ENCODE measurements at regions not wholly inside any gene's neighbourhood (a gene's known extent, or its start where the extent isn't known, plus 50 kb on each side); places are given as distances from the start of the nearest gene placed in this dataset.
"Not testable (repeated sequence)": the region's sequence is repeated elsewhere in the genome, so short reads cannot be mapped to it uniquely, and the experiment has no call there.

GRCh38 chr11:37322333-37323194 is 724.5 kb upstream of the RAG2 start:
- DNase-seq (ENCODE audit: low read depth): no peak

- DNase-seq (ENCODE audit: low read depth): peak; percentile 37
Measured at GRCh38 chr11:37320921-37321320, 722.9 kb upstream of the RAG2 start.

- DNase-seq (ENCODE audit: low read depth): no peak
Measured at GRCh38 chr11:37317803-37318202, 719.8 kb upstream of the RAG2 start.

DNA sequence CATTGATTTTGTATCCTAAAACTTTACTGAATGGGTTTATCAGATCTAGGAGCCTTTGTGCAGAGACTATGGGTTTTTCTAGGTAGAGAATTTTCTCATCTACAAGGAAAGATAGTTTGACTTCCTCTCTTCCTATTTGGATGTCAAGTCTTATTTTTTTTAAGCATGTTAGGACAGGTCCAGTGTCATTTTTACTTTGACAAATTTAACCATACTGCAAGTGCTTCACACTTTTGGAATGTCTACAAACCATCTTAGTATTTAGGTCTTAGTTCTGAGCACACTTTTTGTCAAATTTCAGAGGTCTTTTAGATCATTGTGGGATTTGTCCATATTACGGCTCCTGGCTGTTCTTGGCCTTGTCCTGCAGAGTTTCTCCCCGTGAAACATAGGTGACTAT is 715.2 kb upstream of the RAG2 start:
- no peak for DNase-seq (ENCODE audit: low read depth)

DNA sequence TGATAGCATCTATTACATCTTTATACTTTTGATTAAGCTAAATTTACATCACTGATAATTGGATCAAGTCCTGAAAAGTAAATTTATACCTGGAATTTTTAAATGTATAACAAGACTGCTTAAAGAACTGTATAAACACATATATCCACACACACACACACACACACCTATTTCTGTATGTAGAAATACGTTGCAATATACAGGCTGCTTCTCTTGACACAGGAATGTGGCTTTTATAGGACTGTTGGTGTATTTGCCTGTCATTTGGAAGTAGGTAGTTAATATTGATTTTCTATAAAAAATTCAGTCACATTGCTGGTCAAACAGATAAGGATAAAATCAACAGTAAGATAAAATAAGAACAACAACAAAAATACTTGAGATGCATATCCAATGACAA is 708.5 kb upstream of the RAG2 start:
- no peak for DNase-seq (ENCODE audit: low read depth)

DNA sequence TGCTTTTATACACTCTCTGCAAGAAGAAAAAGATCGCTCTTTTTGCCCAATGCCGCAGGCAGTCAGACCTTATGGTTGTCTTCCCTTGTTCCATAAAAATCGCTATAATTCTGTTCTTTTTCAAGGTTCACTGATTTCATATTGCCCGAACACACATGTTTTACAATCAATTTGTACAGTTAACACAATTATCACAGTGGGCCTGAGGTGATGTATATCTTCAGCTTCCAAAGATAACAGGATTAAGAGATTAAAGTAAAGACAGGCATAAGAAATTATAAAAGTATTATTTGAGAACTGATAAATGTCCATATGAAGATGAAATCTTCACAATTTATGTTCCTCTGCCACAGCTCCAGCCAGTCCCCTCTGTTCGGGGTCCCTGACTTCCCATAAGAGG is 703.4 kb upstream of the RAG2 start:
- DNase-seq (ENCODE audit: low read depth): not testable (repeated sequence)

DNA sequence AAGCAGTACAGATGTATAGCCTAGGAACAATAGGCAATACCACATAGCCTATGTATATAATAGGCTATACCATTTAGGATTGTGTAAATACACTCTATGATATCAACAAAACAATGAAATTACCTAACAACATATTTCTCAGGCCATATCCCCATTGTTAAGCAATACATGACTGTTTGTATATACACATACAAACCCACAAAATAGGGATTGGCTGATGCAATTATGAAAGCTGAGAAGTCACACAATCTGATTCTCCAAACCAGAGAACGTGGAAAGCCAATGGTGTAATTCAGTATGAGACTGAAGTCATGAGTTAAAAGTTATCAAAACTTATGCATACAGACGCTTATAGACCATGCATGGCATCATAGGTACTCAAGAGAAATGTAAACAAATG is 700.1 kb upstream of the RAG2 start:
- no peak for DNase-seq (ENCODE audit: low read depth)

DNA sequence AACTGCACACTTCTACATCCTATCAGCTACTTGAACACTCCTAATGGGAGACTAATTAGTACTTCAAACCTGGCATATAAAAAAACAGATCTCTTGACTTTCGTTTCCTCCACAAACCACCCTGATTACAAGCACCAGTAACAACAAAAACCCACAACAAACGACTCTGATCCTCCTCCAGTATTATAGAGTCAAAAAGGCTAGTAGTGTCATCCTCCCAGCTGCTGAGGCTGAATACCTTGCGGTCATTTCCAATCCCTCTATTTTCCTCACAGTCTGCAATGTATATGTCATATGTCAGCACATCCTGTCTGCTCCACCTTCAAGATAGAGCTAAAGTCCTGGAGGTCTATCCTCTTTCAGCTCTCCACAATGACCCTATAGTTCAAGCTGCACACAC is 688.9 kb upstream of the RAG2 start:
- DNase-seq (ENCODE audit: low read depth): no peak

DNA sequence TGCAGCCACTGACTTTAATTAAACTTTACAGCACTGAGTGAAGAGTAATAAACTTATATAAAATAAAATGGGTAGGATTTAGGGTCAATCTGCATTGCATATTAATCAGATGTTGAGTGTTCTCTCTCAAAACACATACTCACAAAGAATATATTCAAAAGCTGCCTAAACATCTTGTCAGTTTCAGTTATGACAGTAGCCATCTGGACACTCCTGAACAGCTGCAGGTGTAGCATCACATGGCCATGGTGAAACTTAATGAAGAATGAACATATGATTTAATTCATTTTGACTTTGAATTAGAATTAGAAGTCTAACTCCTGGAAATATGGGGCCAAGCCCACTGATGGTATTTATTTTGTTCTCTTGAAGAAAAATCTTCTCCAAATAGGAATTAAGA is 684.3 kb upstream of the RAG2 start:
- no peak for DNase-seq (ENCODE audit: low read depth)

DNA sequence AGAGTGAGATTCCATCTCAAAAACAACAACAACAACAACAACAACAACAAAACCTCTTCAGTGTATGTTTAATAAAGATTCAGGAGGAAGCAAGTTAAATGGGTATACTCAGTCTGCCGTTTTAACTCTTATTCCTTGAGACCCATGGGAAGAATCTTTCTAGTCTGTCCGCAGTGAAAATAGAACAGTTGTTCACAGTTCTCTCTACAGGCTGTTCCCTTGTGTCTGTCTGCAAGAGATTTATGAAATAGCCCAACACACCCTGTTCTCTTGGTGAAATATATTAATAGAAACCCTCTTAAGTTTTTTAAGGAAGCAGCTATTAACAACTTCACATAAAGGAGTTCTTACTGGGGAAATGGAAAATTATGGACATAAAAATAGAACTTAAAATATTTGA is 682.2 kb upstream of the RAG2 start:
- DNase-seq (ENCODE audit: low read depth): no peak

GRCh38 chr11:37277896-37278465 is 679.9 kb upstream of the RAG2 start:
- DNase-seq (ENCODE audit: low read depth): no peak

GRCh38 chr11:37264783-37265182 is 666.7 kb upstream of the RAG2 start:
- DNase-seq (ENCODE audit: low read depth): peak; percentile 24

GRCh38 chr11:37264060-37264459 is 666.0 kb upstream of the RAG2 start:
- no peak for DNase-seq (ENCODE audit: low read depth)

- not testable (repeated sequence) for DNase-seq (ENCODE audit: low read depth)
Measured at GRCh38 chr11:37263467-37263866, 665.4 kb upstream of the RAG2 start.

GRCh38 chr11:37259734-37260133 is 661.7 kb upstream of the RAG2 start:
- DNase-seq (ENCODE audit: low read depth): no peak

GRCh38 chr11:37248145-37248544 is 650.1 kb upstream of the RAG2 start:
- no peak for DNase-seq (ENCODE audit: low read depth)

GRCh38 chr11:37246092-37246491 is 648.1 kb upstream of the RAG2 start:
- DNase-seq (ENCODE audit: low read depth): not testable (repeated sequence)

- no peak for DNase-seq (ENCODE audit: low read depth)
Measured at GRCh38 chr11:37230865-37231264, 632.8 kb upstream of the RAG2 start.

DNA sequence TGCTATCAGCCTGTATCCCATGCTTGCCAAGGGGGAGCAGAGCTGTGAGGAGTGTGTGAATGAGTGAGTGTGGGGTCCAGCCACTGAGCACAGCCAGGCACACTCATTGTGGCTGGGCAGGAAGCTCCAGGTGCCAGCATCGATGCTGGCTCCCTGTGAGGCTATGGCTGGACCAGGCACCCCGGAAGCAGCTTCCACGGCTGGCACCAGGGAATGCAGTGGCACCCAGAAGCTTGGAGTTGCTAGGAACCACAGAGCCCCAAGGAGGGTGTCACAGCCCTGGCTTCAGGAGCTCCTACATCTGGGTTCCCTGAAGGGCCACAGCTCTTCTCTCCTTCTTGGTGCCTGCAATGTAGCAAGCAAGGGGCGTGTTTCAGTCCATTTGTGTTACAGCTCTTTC is 625.9 kb upstream of the RAG2 start:
- DNase-seq (ENCODE audit: low read depth): no peak

DNA sequence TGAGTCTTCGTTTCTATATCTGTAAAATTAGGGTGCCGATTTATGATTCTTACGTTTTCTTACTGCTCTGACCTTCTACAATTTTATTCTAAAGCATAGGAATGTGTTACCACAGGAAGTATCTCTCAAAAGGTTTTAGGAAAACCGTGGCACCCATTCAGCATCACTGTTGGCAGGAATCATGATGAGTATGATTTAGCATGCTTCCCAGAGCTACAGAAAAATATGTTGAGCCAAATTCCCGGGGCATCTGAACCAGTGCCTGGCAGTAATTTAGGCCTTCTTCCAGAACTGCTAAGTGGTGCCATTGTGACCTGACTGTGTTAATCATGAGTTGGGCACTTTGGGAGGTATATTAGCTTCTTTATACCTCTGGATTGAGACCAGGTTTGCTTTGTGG is 605.0 kb upstream of the RAG2 start:
- no peak for DNase-seq (ENCODE audit: low read depth)

DNA sequence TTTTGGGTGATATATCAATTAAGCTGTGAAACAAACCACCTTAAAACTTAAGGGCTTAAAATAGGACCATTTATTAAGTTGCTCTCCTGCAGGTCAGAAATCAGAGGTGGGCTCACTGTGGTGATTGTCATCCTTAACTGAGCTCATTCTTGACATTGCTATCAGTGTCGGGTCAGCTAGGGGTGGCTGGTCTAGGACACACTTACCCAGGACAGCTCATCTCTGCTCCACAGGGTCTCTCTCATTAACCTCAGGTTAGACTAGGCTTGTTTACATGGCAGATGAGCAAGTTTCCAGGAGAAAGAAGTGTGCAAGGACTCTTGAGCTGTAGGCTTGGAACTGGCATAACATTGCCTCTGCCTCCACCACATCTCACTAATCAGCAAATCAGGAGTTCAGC is 601.0 kb upstream of the RAG2 start:
- no peak for DNase-seq (ENCODE audit: low read depth)

GRCh38 chr11:37184326-37184725 is 586.3 kb upstream of the RAG2 start:
- no peak for DNase-seq (ENCODE audit: low read depth)

DNA sequence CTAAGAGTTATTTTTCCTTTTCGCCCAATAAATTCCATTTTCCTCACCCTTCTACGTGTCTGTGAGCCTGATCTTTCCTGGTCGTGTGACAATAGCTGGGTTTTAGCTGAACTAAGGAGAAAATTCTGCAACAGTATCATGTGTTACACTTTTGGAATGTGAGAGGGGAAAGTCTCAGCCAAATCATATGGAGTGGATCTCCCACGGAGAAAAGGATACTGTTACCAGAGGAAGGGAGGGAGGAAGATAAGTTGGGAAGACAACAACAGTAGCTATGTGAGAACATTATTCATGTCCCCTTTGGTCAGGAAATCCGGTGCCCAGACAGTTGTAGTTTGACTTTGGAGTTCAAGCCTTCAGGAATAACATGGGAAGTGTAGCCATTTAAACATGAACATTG is 584.0 kb upstream of the RAG2 start:
- DNase-seq (ENCODE audit: low read depth): no peak

GRCh38 chr11:37177721-37178120 is 579.7 kb upstream of the RAG2 start:
- DNase-seq (ENCODE audit: low read depth): no peak
